T-helper 2 cell treated with Interferon-gamma antibody and Interleukin-4, amounts not matched to agents 5 μg/mL and 100 μg/mL, for 36 hours (primary cell): ENCODE measurements at regions not wholly inside any gene's neighbourhood (a gene's known extent, or its start where the extent isn't known, plus 50 kb on each side); places are given as distances from the start of the nearest gene placed in this dataset.

Experiments used
- DNase-seq: peaks from one replicate; pipeline ENCODE4 v3.0.0; 2021; ENCODE audit warnings: low spot score
- H3K27ac Mint-ChIP-seq: one replicate; pipeline ENCODE4 v1.8.0; 2021; ENCODE audit warnings: mild to moderate bottlenecking, mixed read lengths
- H3K27me3 Mint-ChIP-seq: one replicate; pipeline ENCODE4 v1.8.0; 2021; ENCODE audit warnings: low read depth, mixed read lengths
- H3K36me3 Mint-ChIP-seq: one replicate; pipeline ENCODE4 v1.8.0; 2021; ENCODE audit warnings: low read depth, mixed read lengths
- H3K4me1 Mint-ChIP-seq: one replicate; pipeline ENCODE4 v1.8.0; 2021; ENCODE audit warnings: low read depth, mixed read lengths
- H3K4me3 Mint-ChIP-seq: one replicate; pipeline ENCODE4 v1.8.0; 2022; ENCODE audit warnings: mild to moderate bottlenecking, moderate library complexity, mixed read lengths
- H3K9me3 Mint-ChIP-seq: one replicate; pipeline ENCODE4 v1.8.0; 2021; ENCODE audit warnings: mixed read lengths

DNA sequence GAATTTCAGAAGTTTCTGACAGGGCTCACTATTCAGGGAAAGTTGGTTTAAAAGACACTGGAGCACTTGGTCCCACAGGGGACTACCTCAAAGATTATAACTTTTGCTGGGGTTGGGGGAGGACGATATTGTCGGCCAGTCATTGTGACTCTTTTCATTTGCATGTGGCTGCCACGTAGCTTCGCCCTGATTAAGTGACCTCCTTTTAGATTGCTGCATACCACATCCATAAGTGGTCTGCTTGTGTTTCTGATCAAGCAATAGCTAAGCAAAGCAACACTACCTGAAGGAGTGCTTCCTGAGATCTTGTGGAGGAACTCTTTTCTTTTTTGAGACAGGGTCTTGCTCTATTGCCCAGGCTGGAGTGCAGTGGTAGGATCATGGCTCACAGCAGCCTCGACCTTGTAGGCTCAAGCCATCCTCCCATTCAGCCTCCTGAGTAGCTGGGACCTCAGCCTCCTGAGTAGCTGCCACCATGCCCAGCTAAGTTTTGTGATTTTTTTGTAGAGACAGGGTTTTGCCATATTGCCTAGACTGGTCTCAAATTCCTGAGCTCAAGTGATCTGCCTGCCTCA, 691.3 kb downstream of the EPM2A start:
- no peak for DNase-seq
- H3K4me1 Mint-ChIP-seq: peaks cover 3% of the 10 kb centered on the region
- no peaks in the 10 kb centered on the region for H3K9me3 Mint-ChIP-seq
- peaks cover 7% of the 10 kb centered on the region for H3K27me3 Mint-ChIP-seq
- H3K4me3 Mint-ChIP-seq: no peak overlapping the region
- H3K36me3 Mint-ChIP-seq: no peaks in the 10 kb centered on the region
- no peak overlapping the region for H3K27ac Mint-ChIP-seq

DNA sequence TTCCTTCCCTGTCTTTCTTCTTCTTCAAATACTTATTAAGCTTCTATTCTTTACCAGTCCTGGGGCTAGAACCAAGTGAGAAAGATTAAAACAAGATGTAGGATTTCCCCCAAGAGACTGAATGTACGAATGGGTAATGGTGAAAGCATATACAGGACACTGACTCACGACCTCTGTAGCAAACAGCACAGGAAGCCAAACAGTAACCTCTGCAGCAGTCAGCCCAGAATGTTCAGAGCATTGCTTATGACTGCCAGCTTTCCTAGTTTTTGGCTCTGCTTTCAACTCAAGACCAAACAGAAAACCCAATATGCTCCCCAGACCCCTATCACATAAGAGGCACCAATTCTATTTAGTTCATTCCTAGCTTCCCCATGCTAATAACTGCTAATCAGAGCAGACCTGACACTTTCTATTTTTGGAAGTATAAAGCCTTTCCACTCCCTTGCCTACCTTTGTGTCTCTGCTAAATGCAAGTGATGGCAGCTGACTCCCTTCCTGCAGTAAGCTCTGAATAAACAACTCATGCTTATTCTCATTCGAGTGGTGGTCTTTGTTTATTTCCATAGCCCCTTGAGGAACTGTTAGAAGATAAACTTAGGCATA, 690.6 kb downstream of the EPM2A start:
- DNase-seq: no peak
- Mint-ChIP-seq H3K27ac (no peak overlapping the region), H3K4me1 (peaks cover 3% of the 10 kb centered on the region), H3K36me3 (no peaks in the 10 kb centered on the region), H3K4me3 (no peak overlapping the region), H3K27me3 (peaks cover 7% of the 10 kb centered on the region), H3K9me3 (no peaks in the 10 kb centered on the region)

DNA sequence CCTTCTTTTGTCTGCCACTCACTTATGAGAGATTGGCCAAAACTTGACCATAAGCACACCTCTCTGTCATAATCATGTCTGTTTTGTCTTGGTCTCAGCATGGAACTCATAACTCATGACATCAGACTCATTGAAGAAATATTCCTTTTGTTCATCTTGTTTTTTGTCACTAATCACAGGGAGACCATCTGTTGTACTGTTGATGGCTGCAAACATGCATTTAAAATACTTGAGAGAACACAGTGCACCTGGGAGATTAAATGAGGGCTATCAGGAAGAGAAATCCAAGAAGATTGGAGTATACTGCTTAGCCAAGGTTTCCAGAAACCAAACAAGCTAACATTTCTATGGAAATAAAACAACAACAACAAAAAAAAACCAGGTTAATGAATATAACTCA, 689.7 kb downstream of the EPM2A start:
- Mint-ChIP-seq H3K27ac (no peak overlapping the region), H3K4me1 (peaks cover 3% of the 10 kb centered on the region), H3K9me3 (no peaks in the 10 kb centered on the region), H3K4me3 (no peak overlapping the region), H3K36me3 (no peaks in the 10 kb centered on the region), H3K27me3 (peaks cover 7% of the 10 kb centered on the region)
- no peak for DNase-seq

DNA sequence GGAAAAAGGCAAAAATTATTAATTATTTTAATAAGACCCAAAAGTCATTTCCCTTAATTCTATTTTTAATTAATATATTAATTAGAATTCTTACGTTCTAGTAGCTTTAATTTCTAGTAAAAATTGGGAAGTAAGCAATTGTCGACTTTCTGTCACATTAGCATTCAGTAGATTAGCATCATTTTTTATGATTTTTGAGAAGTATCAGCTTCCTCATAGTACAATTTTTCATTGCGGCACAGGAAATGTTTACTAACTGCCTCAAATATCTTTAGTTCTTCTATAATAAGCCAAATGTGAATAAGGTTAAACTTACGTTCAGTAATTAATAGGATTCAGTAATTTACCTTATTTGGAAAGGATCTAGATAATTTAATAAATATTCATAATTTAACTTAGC, 687.4 kb downstream of the EPM2A start:
- no peak for DNase-seq

DNA sequence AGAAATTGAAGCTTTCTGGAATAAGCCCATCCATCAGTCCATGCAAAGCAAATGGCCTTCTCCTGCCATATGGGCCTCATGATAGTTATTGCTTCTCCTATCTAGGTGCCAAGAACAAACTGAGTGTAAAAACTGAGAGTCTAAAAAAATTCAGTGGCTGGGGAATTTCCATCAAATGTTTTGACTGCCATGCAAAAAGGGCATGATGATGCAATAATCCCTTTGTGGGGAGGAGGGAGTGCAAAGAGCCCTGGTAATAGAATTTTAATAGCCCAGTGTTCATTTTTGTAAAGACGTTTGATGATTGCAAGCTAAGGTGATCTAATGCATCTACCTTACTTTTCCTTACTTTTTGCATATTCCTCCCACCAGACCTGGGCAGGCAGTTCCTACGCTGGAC, 683.7 kb downstream of the EPM2A start:
- Mint-ChIP-seq H3K9me3 (no peaks in the 10 kb centered on the region), H3K4me1 (no peaks in the 10 kb centered on the region), H3K36me3 (no peaks in the 10 kb centered on the region), H3K27ac (no peak overlapping the region), H3K27me3 (peaks cover 5% of the 10 kb centered on the region), H3K4me3 (no peak overlapping the region)
- no peak for DNase-seq

More for the DNA sequence above, 687.4 kb downstream of the EPM2A start:
- no peak overlapping the region for H3K4me3 Mint-ChIP-seq
- no peaks in the 10 kb centered on the region for H3K9me3 Mint-ChIP-seq
- H3K4me1 Mint-ChIP-seq: peaks cover 3% of the 10 kb centered on the region
- peaks cover 7% of the 10 kb centered on the region for H3K27me3 Mint-ChIP-seq
- no peaks in the 10 kb centered on the region for H3K36me3 Mint-ChIP-seq
- H3K27ac Mint-ChIP-seq: no peak overlapping the region

DNA sequence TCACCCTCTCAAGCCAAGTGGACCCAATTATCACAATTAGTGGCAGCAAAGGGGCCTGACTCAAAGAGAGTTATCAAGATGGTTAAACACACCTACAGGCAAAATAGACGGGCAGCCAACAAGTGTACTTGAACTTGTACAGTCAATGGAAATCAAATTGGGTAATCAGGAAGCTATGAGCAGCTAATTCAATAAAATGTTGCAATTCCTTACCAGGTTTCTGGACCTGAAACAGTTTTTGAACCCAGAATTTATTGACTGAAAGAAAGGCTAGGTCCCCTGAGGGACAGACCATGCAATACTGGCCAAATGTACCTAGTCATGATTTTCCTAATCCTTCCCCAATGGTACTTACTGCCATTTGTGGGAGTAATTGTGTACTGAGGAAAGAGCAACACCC, 679.8 kb downstream of the EPM2A start:
- Mint-ChIP-seq H3K4me1 (no peaks in the 10 kb centered on the region), H3K27me3 (peaks cover 3% of the 10 kb centered on the region), H3K4me3 (no peak overlapping the region), H3K36me3 (no peaks in the 10 kb centered on the region), H3K9me3 (no peaks in the 10 kb centered on the region), H3K27ac (no peak overlapping the region)
- DNase-seq: no peak

DNA sequence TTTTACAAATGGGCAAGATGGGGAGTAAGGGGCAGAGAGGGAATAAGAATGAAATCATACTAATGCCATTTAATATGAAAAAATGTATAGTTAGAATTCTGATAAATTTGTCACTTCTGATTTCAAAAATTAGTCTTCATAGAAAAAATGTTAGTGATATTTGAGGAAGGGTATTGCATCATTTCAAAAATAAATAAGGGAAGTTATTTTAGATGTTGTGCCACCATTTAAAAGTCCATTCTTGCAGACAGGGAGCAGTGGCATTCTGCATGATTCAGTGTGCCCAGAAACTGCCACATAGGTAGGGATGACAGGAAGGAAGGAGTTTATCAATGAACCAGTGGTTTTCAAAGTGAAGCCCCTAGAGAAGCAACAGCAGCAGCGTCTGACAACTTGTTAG, 674.6 kb downstream of the EPM2A start:
- no peak for DNase-seq
- H3K36me3 Mint-ChIP-seq: no peaks in the 10 kb centered on the region
- no peaks in the 10 kb centered on the region for H3K9me3 Mint-ChIP-seq
- H3K4me1 Mint-ChIP-seq: no peaks in the 10 kb centered on the region
- H3K27ac Mint-ChIP-seq: no peak overlapping the region
- peaks cover 17% of the 10 kb centered on the region for H3K27me3 Mint-ChIP-seq
- no peak overlapping the region for H3K4me3 Mint-ChIP-seq

DNA sequence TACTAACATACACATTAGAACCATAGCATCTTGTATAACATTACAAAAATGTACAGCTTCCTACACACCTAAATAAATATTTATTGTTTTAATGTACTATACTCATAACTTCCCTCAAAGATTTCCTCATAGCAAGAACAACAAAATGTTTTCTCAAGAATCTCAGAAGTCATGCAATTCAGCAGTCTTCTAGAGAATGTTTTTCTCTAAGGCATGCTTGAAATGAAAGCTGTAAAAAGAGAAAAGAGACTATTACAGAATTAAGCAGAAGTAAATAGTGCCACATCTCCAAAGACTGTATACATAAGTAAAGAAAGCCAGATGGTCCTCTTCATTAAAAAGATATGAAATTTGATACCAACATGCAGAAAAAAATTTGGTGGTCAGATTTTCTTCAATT, 672.2 kb downstream of the EPM2A start:
- Mint-ChIP-seq H3K36me3 (no peaks in the 10 kb centered on the region), H3K27me3 (peaks cover 17% of the 10 kb centered on the region), H3K4me1 (no peaks in the 10 kb centered on the region), H3K4me3 (no peak overlapping the region), H3K27ac (no peak overlapping the region), H3K9me3 (no peaks in the 10 kb centered on the region)
- DNase-seq: no peak

DNA sequence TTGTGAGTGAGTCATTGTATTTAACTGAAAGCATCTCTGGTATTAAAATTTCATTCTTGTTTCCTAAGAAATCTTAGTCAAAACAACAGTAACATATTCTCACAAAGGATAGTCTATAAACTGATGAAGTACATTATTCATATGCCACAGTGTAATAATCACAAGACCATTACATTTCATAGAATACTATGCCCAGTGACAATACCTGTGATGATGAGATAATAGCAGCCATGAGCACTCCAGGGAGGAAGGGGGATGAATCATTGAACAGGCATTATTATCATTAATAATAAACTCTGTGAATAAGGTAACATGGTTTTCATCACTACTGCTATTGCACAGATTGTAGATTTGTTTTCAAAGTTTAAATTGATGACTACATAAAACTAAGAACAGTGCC, 667.9 kb downstream of the EPM2A start:
- no peaks in the 10 kb centered on the region for H3K9me3 Mint-ChIP-seq
- no peak overlapping the region for H3K27ac Mint-ChIP-seq
- DNase-seq: no peak
- H3K27me3 Mint-ChIP-seq: peaks cover 13% of the 10 kb centered on the region
- no peak overlapping the region for H3K4me3 Mint-ChIP-seq
- no peaks in the 10 kb centered on the region for H3K4me1 Mint-ChIP-seq
- no peaks in the 10 kb centered on the region for H3K36me3 Mint-ChIP-seq

DNA sequence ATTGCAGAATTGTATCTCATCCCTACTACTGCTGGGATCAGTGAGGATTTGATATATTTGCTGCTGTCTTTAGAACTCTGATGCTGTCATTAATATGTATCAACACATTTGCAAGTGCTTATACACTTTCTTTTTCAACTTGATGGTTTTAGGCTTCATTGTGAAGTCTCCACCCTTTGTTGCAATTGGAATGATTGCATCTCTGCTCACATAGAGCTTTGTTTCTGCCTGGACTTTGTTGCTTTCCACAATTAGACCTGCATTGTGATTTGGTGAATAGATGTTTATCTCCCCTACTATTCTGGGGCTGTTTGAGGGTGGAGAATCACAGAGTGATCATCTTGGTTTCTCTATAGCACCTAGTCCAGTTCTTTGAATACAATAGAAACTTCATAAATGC, 666.7 kb downstream of the EPM2A start:
- Mint-ChIP-seq H3K36me3 (no peaks in the 10 kb centered on the region), H3K9me3 (no peaks in the 10 kb centered on the region), H3K27me3 (peaks cover 8% of the 10 kb centered on the region), H3K4me3 (no peak overlapping the region), H3K4me1 (no peaks in the 10 kb centered on the region), H3K27ac (no peak overlapping the region)
- DNase-seq: no peak

DNA sequence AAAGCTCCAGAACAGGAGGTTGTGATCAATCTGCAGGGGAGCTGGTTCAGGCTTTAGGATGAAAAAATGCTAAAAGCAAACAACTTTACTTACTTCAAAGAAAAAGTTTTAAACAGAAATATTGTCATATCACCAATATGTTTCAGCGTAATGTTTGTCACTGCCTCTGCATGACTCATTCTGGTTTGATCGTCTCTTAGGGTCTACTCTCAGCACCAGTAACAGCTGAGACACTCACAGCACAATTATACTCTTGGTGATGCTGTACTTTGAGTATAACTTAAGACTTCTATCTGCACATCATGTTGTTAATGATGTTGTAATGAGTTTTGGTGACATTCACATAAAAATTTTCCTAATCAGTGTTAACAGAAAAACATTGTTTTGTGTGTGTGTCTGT, 665.4 kb downstream of the EPM2A start:
- H3K9me3 Mint-ChIP-seq: no peaks in the 10 kb centered on the region
- no peaks in the 10 kb centered on the region for H3K4me1 Mint-ChIP-seq
- no peaks in the 10 kb centered on the region for H3K36me3 Mint-ChIP-seq
- peaks cover 8% of the 10 kb centered on the region for H3K27me3 Mint-ChIP-seq
- no peak overlapping the region for H3K27ac Mint-ChIP-seq
- DNase-seq: no peak
- H3K4me3 Mint-ChIP-seq: no peak overlapping the region

DNA sequence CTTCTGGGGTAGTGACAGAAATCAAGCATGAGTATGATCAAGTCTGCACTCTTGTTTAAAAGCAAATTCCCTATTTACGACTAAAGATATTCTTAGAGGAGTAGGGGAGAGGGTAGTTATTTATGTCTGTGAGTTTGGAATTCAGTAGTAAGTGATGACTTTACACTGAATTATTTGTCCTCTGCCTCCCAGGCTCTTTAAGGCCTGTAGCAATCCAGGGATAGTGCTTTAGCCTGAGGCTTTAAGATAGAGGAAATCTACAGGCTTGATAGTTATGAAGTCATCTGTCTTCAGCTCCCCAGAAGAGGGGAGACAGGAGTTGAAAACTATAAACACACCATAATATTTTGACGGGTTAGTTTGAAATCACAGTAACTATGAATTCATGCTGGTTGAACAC, 664.5 kb downstream of the EPM2A start:
- H3K36me3 Mint-ChIP-seq: no peaks in the 10 kb centered on the region
- H3K27me3 Mint-ChIP-seq: peaks cover 7% of the 10 kb centered on the region
- no peak overlapping the region for H3K27ac Mint-ChIP-seq
- no peak overlapping the region for H3K4me3 Mint-ChIP-seq
- no peaks in the 10 kb centered on the region for H3K4me1 Mint-ChIP-seq
- no peak for DNase-seq
- no peaks in the 10 kb centered on the region for H3K9me3 Mint-ChIP-seq

DNA sequence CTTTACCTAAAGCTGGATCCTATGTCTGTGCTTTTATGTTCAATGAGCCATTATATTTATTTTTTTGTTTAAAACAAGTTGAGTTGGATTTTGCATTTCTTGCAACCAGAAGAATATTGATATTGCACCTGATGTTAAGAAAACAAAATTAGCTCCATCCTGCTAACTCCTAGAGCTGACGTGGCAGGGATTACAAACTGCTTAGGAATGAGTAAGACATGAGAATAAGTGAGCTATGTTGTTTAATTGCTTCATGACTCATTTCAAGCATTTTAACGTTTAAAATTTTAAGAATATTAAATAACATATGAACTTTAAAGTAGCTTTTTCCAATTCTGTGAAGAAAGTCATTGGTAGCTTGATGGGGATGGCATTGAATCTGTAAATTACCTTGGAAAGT, 663.5 kb downstream of the EPM2A start:
- no peak for DNase-seq
- Mint-ChIP-seq H3K4me3 (no peak overlapping the region), H3K27me3 (peaks cover 7% of the 10 kb centered on the region), H3K36me3 (no peaks in the 10 kb centered on the region), H3K9me3 (no peaks in the 10 kb centered on the region), H3K4me1 (no peaks in the 10 kb centered on the region), H3K27ac (no peak overlapping the region)

DNA sequence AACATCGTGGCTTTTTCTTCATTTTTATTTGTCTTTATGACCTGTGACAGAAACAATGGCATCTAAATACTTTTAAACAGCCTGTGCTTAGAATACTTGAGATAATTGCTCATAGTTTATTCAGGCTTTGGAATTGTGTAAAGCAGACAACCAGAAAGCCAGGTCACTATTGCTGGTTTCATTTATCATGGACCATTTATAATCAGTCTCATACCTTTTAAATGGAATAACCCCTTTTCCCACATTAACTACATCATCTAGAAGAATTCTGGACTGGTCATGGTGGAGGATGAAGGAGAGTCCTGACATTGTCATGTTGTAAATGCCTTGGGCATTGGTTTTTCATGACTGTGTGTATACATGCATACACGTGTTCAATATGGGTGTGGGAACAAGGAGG, 661.5 kb downstream of the EPM2A start:
- no peak overlapping the region for H3K27ac Mint-ChIP-seq
- no peak for DNase-seq
- no peak overlapping the region for H3K4me3 Mint-ChIP-seq
- no peaks in the 10 kb centered on the region for H3K4me1 Mint-ChIP-seq
- no peaks in the 10 kb centered on the region for H3K9me3 Mint-ChIP-seq
- H3K36me3 Mint-ChIP-seq: no peaks in the 10 kb centered on the region
- peaks cover 6% of the 10 kb centered on the region for H3K27me3 Mint-ChIP-seq

DNA sequence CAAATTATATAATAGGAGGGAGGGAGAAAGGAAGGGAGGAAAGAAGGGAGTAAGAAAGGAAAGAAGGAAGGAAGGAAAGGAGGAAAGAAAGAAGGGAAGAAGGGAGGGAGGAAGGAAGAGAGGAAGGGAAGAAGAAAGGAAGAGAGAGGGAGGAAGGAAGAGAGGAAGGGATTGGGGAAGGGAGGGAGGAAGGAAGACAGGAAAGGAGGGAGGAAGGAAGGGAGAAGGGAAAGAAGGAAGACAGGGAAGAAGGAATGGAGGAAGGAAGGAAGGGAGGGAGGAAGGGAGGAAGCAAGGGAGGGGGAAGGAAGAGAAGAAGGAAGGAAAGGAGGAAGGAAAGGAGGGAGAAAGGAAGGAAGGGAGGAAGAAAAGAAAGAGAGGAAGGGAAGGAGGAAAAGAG, 660.5 kb downstream of the EPM2A start:
- Mint-ChIP-seq H3K27ac (no peak overlapping the region), H3K27me3 (peaks cover 2% of the 10 kb centered on the region), H3K4me3 (no peak overlapping the region), H3K9me3 (no peaks in the 10 kb centered on the region), H3K36me3 (no peaks in the 10 kb centered on the region), H3K4me1 (no peaks in the 10 kb centered on the region)
- no peak for DNase-seq
